GM19238 (cell line): ENCODE measurements at regions not wholly inside any gene's neighbourhood (a gene's known extent, or its start where the extent isn't known, plus 50 kb on each side); places are given as distances from the start of the nearest gene placed in this dataset.
"Not testable (repeated sequence)": the region's sequence is repeated elsewhere in the genome, so short reads cannot be mapped to it uniquely, and the experiment has no call there.

Source experiments
- DNase-seq: peaks from one replicate; pipeline ENCODE4 v3.0.0; 2011; ENCODE audit warnings: low spot score; ENCODE audit not compliant: insufficient read length

DNA sequence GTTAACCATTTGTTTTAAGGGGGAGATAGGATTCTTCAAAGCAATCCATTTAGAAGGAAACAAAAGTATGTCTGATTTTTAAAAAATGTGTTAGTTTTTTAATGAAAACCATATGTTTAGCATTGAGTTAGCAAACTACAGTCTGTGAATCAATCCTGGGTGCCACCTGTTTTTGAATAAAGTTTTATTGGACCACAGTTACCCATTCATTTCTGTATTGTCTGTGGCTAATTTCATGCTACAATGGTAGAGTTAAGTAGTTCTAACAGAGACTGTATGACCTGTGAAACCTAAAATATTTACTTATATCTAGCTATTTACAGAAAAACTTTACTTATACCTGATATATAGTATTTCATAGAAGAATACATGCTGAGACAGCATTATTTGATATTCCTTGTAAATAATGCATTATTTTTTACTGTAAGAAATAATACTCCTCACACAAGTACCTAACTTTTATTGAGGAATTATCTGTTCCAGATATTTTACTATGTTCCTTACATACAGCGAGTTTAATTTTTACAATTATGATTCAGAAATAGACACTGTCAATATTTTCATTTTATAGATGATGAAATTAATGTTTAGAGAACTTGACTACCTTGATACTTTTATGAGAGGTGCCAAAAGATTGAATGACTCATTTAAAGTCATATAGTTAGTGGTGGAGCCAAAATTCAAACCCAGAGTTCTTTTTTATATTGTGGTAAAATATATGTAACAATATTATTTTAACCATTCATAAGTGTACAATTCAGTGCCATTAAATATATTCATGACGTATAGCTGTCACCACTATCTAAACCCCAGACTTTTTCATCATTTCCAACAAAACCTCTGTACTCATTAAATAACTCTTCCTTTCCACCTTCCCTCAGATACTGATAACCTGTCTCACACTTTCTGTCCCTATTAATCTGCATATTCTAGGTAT lies 122.0 kb downstream of the GLUD2 start:
- DNase-seq = no peak

DNA sequence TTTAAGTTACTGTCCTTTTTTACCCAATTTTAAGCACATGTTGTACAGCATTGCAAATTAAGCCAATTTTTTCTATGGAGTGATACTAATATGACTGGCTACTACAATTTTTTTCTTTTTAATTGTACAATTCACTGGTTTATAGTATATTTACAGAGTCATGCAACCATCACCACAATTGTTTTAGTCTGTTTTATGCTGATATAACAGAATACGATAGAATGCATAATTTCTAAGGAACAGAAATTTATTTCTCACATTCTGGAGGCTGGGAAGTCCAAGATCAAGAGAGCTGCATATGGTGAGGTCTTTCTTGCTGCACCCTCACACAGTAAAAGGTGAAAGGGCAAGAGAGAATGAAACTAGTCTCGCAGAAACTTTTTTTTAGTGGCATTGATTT lies 125.3 kb downstream of the GLUD2 start:
- DNase-seq = no peak

DNA sequence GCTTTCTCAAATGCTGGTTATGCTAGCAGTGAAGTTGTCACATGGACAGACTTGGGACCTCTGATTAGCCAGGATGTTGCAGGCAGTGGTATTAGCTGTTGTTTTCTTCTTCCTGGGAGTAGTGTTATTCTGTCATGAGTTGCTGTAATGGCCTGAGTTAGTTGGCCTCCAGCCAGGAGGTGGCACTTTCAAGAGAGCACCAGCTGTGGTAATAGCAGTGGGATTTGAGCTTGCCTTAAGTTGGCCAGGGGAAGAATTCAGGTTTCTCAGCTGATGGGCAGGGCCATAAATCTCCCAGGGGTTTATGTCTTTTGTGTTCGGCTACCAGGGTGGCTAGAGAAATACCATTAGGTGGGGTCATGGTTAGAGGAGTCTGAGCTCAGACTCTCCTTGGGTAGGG lies 132.6 kb downstream of the GLUD2 start:
- no peak for DNase-seq

DNA sequence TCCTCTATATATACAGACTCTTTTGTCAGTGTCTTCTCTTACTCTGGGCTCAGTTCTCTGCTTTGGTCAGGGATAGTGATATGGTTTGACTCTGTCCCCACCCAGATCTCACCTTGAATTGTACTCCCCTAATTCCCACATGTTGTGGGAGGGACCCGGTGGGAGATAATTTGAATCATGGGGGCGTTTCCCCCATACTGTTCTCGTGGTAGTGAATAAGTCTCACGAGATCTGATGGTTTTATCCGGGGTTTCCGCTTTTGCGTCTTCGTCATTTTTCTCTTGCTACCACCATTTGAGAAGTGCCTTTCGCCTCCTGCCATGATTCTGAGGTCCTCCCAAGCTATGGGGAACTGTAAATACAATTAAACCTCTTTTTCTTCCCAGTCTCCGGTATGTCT lies 144.4 kb downstream of the GLUD2 start:
- no peak for DNase-seq

DNA sequence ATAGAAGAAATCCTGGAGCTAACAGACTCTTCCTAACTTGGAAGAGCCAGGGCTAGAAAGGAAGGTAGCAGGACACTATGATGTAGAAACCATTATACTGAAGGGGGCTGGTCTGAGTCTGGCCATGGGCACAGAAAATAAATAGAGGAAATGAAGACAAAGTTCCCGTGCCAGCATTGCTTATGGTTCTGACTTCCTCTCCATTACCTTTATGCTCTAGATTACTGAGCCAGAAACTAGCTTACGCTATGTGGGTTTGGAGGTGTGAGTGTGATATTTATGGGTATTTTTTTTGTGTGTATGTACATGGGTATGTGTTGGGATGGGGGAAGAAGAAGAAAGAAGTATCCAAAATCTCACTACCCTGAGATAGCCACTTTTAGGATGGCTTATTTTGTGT lies 148.3 kb downstream of the GLUD2 start:
- DNase-seq = no peak

DNA sequence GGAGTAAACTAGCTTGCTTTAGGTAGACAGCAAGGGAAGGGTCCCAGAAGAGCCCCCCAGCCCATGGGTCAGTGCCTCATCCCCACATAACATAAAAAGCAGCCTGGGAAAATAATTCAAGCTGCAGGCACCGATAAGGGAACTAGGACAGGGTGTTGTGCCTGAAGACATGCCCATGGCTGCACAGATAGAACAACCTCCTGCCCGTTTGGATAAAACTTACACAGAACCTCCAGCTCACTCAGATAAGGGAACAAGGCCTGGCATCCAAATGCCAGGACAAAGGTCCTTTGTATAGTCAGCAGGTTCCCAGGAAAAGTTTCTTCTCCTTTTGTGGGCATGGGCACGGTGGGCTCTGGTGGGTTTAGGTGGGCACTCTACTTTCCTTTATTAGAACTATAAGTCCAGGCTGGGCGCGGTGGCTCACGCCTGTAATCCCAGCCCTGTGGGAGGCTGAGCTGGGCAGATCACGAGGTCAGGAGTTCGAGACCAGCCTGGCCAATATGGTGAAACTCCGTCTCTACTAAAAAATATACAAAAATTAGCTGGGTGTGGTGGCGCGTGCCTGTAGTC lies 149.5 kb downstream of the GLUD2 start:
- not testable (repeated sequence) for DNase-seq

DNA sequence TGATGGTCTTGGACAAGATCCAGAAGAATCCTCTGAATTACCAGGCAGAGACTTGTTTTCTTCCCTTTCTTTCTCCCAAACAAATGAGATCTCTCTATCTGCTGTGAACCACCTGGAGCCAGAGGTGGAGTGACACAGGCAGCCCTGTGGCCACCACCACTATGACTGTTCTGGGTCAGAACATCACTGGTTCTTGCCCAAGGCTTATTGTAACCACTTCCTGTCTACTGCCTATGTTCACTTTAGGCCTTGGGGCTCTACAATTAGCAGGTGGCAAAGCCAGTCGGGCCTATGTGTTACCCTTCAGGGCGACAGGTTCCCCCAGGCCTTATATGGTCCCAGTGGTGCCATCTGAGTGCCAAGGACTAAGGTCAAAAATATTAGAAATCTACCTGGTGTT lies 161.2 kb downstream of the GLUD2 start:
- DNase-seq = no peak

DNA sequence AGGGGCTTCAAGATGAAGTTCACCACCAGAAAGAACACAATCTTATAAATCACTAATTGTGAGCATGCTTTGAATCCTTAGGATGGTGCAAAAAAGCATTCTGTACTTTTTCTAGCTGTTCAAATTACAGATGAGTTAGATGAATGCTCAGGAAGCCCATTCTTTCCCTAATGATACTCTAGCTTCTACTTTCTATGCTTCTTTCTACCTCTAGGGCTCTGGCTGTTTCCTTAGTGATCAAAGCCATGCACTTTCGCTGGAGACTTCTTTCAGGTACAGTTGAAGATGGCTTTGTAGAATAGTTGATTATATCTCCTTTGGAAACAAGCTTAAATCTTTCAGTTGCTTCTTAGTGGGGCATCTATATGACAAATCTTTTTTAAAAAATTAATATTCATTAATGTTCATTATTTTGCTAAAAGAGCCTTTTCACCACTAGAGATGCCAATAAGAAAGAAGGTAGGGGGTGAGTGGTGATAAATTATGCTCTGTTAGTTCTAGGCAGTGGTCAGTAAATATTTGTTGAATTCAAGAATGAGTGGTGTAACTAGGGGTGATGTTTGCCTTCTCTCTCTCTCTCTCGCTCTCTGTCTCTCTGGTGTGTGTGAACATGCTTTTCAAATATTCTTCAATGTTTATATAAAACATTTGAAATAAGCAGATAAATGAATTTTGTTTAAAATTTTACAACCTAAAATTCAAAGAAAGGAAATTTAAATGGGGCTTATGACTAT lies 169.4 kb downstream of the GLUD2 start:
- no peak for DNase-seq

DNA sequence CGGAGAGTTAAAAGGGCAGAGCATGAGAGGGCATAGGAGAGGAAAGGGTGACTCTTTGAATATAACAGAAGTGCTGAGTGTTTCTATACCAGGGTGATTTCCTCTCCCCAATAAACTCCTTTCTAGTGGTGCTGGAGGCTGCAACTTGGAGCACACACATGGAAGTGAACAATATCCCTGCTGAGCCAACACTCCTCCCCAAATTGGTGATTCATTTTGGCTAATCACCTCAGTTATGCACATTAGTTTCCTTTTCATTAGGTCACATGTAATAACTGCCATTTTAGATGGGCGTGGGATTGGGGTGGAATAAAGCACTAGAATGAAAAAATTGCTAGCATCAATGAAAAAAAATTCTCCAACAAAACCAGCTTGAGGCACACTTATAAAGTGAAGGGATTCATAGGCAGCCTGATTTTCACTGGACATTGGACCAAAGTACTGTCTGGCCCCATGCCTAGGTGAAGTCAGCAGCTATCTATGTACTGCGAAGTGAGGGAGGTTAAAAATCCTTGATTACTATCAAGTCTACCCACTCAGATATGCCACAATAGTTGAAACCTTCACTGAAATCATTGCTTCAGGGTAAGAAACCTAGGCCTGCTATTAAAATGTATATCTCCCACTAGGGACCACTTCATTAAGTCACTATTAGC lies 174.0 kb downstream of the GLUD2 start:
- no peak for DNase-seq

DNA sequence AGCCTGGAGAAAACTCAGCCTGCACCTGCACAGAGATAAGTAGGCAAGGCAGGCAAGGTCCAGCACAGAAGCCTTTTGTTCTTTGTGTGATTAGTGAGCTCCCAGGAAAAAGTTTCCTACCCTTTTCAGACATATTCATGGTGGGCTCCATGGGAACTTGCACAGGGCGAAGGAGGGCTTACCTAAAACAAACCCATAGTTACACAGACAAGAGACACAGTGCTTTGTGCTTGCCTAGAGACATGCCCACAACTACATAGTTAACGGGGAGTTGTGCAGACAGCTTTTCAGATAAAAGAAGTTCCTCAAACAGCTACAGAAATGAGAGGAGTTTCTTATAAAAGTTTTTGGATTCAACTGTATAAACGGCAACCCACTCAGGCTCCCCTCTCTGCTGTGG lies 180.5 kb downstream of the GLUD2 start:
- no peak for DNase-seq

DNA sequence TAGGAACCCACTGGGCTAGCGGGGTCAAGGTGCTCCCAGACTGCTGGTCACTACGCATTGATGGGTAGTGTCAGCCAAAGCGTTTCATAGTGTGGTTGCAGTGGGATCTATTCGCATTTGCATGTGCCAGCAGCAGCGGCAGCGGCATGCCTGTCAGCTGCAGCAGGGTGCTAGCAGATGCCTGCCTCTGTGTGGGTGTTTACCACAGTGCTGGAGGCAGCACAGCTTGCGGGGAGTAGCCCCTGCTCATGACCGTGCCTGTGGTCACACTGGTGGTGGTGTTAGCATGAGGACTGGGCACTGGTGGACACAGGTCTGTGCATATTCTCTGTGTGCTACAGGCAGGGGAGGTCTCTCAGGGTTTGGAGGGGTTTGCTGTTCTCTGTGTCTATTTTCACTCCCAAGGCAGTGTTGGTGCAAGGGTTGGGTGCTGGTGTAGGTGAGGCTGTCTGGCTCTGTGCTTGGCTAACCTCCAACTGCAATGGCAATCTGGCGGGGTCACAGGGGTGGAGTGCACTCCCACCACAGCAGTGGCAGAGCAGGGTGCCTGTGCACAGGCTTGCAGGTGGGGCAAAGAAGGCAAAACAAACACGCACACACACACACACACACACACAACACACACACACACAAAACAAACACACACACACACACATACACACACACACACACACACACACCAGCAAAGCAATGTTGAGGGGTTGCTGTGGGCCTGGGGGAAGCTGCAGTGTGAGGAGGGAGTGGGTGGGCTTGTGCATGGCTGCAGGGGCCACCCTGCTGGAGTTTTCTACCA lies 184.4 kb downstream of the GLUD2 start:
- DNase-seq = no peak

DNA sequence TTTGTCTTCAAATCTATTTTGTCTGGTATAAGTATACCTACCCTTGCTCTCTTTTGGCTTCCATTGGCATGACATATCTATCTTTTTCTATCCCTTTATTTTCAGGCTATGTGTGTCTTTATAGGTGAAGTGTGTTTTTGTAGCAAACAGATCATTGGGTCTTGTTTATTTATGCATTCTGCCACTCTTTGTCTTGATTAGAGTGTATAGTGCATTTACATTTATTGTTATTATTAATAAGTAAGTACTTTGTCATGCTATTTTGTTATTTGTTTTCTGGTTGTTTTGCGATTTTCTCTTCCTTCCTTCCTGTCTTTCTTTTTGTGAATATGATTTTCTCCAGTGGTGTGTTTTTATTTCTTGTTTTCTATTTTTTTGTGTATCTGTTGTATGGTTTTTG lies 188.6 kb downstream of the GLUD2 start:
- no peak for DNase-seq

DNA sequence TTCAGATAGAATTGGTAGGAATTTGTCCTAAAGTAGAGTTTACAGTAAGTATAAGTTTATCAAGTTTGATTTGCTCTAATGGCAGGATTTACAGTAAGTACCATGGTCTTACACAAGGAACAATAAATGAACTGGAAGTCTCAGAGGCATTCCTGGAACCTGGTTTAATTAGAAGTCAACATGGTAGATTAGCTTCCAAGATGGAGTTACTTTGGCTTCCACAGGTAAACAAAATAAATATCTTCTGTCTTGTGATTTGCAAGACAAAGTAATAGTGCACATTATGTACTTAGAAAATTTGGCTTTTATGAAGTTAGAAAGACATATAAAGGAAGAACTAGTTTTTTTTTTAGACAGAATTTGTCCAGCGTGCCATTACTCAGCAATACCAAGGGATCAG lies 190.7 kb downstream of the GLUD2 start:
- no peak for DNase-seq

DNA sequence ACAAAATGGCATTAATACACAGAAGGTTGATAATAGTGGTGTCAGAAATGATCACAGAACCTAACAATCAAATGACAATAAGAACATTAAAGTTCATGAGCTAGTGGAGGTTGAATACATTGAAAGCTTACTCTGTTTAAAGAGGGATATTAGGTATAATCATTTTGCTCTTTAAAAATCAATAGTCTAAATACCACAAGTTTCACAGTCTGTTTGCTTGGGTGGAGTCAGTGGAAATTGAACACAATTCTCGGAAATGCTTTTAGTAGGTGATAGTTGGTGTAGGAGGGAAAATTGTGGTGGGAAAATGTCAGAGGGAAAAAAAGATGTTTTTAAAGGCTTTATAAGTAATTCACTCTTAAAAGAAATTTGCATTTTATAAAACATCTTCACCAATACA lies 197.1 kb downstream of the GLUD2 start:
- no peak for DNase-seq

DNA sequence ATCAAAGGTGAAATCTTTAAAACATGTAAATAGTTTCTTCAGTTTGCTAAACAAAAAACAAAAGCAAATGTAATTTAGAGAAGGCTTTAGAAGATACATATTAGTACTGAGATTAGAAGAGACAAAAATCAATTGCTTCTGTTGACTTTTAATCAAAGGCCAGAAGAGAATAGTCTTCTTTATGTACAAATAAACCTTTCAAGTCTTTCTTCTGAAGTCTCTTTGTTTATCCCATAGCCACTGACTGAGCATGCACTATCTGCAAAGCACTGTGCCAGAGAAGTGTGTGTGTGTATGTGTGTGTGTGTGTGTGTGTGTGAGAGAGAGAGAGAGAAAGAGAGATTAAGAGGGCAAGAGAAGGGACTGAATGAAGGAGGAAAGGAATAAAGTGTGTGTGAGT lies 198.4 kb downstream of the GLUD2 start:
- DNase-seq = no peak

DNA sequence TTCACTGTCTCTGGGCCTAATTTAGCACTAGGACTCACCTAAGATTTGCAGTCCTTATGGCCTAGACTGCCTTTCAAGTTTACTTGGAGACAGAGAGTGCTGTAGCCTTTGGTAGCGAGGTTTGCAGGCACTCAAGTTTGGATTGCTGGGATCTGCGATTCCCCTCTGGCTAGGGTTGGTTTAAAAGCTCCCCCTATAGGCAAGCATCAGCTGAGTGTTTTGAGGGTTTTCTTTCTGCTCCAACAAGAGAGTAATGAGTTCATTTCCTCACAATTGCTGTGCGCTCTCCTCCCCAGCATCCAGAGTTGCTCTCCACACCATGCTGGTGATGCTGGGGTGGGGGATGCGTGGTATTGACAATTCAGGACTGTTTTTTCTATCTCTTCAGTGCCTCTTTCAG lies 206.9 kb downstream of the GLUD2 start:
- DNase-seq = no peak

DNA sequence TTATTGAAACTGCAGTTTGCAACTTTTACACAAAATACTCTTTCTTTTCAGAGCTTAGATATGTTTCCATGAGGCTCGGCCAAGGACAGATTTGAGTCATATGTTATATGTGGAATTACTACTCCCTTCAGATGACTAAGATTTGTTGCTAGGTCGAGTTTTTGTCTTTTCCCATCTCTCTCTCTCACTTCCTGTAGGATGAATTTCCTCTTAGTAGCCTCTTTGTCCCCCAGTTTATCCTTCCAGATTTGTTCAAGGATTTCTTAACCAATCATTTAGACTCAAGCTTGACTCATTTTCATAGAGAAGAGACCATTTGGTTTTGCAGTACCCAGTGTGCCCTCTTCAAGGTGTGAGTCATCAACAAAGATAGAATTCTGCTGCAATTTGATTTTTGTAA lies 209.2 kb downstream of the GLUD2 start:
- no peak for DNase-seq

DNA sequence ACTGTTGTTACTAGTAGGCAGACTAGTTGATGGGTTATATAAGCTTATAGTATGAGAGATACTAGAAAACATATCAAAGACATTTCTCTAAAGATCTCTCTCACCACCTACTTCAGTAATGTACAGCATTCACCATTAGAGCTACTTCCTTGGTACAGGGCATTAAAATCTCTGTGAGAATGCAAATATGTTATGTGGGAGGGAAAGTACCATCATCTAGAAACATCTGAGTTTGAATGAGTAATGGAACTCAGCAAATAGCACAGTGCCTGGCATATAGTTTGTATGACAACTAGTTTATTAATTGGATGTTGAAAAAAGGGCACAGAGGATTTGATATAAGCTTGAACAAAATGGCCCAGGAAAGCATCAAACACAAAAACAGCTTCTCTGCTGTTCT lies 211.1 kb downstream of the GLUD2 start:
- DNase-seq = no peak

DNA sequence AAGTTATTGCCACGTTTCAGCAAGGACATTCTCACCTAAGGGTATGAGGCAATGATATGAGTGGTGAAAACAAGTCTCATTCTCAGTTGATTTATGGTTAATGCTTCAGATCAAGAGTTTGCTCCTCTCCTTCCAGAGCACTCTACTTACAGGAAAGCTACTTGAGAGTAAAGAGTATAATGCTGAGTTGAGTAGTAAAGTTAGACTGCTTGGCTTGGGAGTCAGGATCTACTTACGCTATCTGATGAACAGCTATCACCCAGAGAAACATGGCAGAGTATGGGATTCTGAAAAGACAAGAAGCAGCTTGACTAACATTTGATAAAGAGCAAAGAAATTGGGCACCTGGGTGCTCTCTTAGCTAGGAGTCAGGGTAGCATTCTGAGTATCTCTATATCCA lies 211.8 kb downstream of the GLUD2 start:
- no peak for DNase-seq

DNA sequence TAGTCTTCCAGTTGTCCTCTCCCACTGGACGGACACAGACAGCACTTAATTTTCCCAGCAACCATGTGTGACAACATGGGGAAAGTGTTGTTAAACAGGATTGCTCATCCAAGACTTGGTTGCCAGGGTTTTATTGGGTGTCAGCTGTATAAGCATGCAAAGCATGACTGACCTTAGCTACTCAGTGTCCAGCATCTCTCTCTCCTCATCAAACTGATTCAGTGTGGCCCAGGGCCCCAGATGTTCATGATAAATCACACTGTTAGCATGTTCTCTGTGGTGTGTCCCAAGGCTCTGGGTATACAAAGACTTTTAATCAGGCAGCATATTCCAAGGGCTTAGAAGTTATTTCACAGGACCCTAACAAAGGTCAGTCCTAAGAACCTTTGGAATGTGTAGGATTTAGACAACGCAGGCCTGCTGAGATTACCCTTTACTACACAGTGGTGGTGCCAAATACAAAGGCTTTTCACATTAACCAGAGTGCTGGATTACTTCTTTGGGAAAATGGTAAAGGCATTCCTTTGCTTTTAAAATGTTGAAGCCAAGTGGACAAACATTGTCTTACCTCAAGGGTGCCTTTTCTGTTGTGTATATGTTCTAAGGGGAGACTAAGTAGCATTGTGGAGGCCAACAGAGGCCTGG lies 213.3 kb downstream of the GLUD2 start:
- DNase-seq = no peak

DNA sequence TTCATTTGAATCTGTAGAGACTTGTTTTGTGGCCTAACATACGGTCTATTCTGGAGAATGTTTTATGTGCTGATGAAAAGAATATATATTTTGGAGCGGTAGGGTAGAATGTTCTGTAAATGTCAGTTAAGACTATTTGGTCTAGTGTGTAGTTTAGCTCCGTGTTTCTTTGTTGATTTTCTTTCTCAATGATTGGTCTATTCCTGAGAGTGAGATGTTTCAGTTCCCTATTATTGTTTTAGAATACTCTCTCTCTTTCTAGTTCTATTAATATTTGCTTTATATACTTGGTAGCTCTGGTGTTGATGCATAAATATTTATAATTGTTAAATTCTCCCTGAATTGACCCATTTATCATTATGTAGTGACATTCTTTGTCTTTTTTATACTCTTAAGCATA lies 236.5 kb downstream of the GLUD2 start:
- no peak for DNase-seq
